NB4 (cell line): ENCODE measurements at regions not wholly inside any gene's neighbourhood (a gene's known extent, or its start where the extent isn't known, plus 50 kb on each side); places are given as distances from the start of the nearest gene placed in this dataset.

Experiments used
- POLR2A ChIP-seq: IDR thresholded peaks from 2 replicates; pipeline ENCODE4 v1.6.1; 2011; ENCODE audit warnings: mild to moderate bottlenecking; ENCODE audit not compliant: insufficient read length; ENCODE audit errors: extremely low read depth
- TF ChIP-seq, protein P1 (sequence below): IDR thresholded peaks from one replicate; pipeline ENCODE4 v1.5.1; 2012; ENCODE audit warnings: low read depth, low read length

DNA sequence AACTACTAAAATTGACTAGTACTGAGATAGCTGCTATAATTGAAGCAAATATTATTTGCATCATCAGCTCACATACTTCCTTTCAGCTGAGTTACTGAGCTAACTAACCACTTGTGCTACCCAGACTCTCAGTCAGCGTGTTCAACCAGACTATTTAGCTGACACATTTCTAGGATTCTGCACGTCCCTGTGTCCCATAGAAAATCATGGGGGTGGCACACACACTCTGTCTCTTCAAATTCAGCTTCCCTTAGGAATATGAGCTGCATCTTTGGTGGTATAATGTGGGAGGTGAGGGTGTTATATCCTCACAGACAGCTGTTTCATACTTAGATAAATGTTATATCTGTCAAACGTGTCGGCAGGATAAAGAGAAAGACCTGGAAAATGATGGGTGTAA lies 424.0 kb downstream of the CDH2 start:
- TF ChIP-seq, protein P1, sequence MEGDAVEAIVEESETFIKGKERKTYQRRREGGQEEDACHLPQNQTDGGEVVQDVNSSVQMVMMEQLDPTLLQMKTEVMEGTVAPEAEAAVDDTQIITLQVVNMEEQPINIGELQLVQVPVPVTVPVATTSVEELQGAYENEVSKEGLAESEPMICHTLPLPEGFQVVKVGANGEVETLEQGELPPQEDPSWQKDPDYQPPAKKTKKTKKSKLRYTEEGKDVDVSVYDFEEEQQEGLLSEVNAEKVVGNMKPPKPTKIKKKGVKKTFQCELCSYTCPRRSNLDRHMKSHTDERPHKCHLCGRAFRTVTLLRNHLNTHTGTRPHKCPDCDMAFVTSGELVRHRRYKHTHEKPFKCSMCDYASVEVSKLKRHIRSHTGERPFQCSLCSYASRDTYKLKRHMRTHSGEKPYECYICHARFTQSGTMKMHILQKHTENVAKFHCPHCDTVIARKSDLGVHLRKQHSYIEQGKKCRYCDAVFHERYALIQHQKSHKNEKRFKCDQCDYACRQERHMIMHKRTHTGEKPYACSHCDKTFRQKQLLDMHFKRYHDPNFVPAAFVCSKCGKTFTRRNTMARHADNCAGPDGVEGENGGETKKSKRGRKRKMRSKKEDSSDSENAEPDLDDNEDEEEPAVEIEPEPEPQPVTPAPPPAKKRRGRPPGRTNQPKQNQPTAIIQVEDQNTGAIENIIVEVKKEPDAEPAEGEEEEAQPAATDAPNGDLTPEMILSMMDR: no peak
- TF ChIP-seq POLR2A: no peak
